ENCODE measurements at regions not wholly inside any gene's neighbourhood (a gene's known extent, or its start where the extent isn't known, plus 50 kb on each side); places are given as distances from the start of the nearest gene placed in this dataset.
A peak's percentile ranks its signal among the peaks of the same experiment; 100 is the strongest.

DNA sequence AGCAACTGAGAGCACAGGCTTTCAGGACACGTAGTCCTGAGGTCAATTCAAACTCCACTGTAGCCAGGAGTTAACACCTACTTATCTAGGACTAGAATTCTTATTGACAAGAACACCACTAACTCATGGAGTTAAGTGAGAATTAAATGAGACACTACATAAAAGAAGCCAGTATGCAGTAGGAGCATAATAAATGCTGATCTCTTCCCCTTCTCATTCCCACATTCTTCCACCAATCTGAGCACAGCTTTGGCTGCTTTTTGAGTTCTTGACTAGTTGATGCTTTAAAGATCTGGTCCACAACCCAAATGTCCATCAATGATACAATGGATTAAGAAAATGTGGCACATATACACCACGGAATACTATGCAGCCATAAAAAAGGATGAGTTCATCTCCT lies 55.2 kb downstream of the TTC32 start:
- no peak for DNase-seq (ENCODE audit: low read depth)

- DNase-seq (ENCODE audit: low read depth): no peak
Observed at GRCh38 chr2:19846030-19846429, 55.8 kb downstream of the TTC32 start.

GRCh38 chr2:19845323-19845920 lies 56.4 kb downstream of the TTC32 start:
- no peak for DNase-seq (ENCODE audit: low read depth)

GRCh38 chr2:19844750-19845149 lies 57.0 kb downstream of the TTC32 start:
- no peak for DNase-seq (ENCODE audit: low read depth)

- no peak for DNase-seq (ENCODE audit: low read depth)
Observed at GRCh38 chr2:19843992-19844515, 57.7 kb downstream of the TTC32 start.

GRCh38 chr2:19841918-19842693 lies 59.7 kb downstream of the TTC32 start:
- DNase-seq (ENCODE audit: low read depth): no peak

- no peak for DNase-seq (ENCODE audit: low read depth)
Observed at GRCh38 chr2:19839438-19839837, 62.3 kb downstream of the TTC32 start.

GRCh38 chr2:19838616-19839015 lies 63.2 kb downstream of the TTC32 start:
- no peak for DNase-seq (ENCODE audit: low read depth)

GRCh38 chr2:19837235-19837766 lies 64.5 kb downstream of the TTC32 start:
- DNase-seq (ENCODE audit: low read depth): peak; percentile 1

GRCh38 chr2:19835781-19836281 lies 66.0 kb downstream of the TTC32 start:
- no peak for DNase-seq (ENCODE audit: low read depth)

- DNase-seq (ENCODE audit: low read depth): no peak
Observed at GRCh38 chr2:19833978-19834377, 67.8 kb downstream of the TTC32 start.

- no peak for DNase-seq (ENCODE audit: low read depth)
Observed at GRCh38 chr2:19829672-19830071, 72.1 kb downstream of the TTC32 start.

DNA sequence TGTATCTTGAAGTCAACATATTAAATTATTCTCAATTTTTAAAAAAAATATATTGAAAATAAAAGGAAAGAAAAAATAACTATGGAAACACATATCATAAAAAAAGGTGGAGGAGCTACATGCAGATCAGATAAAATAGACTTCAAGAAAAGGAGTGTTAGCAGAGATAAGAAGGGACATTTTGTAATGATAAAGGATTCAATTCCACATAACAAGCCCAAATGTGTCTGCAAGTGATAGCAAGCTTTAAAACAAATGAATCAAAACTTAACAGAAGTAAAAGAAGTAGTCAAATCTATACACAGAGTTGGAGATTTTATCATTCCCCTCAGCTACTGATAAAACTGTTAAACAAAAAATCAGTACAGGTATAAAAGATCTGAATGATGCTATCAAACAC lies 74.9 kb downstream of the TTC32 start:
- no peak for DNase-seq (ENCODE audit: low read depth)

- no peak for DNase-seq (ENCODE audit: low read depth)
Observed at GRCh38 chr2:19823507-19823906, 78.3 kb downstream of the TTC32 start.

- DNase-seq (ENCODE audit: low read depth): peak; percentile 95
Observed at GRCh38 chr2:19819097-19820065, 82.4 kb downstream of the TTC32 start.

DNA sequence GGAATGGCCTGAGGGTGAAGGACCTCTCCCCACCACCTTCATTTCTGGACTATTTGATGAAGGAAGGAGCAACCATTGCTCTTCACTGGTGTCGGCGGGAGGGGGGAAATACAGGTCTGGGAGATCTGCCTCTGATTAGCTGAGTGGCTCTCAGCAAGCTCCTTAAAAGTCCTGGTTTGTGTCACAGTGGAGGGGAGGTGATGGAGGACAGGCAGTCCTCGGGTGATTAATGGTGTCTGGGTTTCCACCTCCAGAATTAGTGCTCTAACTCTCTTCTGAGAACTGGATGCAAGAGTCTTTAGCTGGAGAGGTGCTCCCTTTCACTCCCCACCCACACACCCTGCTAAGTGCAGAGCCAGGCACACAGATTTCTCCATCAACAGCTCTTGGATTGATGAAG lies 83.2 kb downstream of the TTC32 start:
- DNase-seq (ENCODE audit: low read depth): no peak

- DNase-seq (ENCODE audit: low read depth): no peak
Observed at GRCh38 chr2:19818039-19818438, 83.7 kb downstream of the TTC32 start.

- no peak for DNase-seq (ENCODE audit: low read depth)
Observed at GRCh38 chr2:19815746-19816145, 86.0 kb downstream of the TTC32 start.

DNA sequence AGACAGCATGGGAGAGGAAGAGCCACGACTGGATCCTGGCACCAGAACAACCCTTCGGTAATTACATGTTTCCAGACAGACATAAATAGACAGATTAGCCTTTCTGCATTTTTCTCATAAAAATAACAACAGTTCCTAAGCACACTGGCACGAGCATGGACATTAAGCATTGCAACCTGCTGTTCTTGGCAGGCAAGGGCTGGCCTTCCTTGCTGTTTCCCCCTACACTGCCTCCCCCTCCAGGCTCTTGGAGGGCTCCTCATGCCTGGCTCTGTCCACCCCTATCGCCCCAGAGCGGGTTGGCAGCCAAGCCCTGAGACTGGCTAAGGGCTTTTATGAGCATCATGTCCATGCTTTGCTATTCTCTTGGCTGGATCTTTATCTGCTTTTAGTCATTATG lies 89.6 kb downstream of the TTC32 start:
- no peak for DNase-seq (ENCODE audit: low read depth)

- DNase-seq (ENCODE audit: low read depth): no peak
Observed at GRCh38 chr2:19811186-19811585, 90.6 kb downstream of the TTC32 start.

DNA sequence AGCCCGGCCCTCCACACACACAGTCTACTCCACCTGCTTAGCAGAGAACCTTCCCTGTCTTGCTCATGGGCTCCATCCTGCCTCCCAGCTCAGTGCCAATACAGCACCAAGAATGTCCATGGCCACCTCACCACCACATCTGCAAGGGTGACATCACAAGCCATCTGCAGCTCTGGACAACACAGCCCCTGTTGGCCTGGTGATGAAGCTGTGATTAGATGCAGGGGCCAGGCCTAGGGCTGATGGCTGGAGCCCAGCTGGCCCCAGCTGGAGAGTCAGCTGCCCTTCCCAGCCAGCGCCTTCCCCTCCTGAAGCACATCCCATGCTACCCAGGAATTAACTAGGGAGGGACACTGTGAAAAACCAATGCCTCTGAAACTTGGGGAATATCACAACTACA lies 91.1 kb downstream of the TTC32 start:
- no peak for DNase-seq (ENCODE audit: low read depth)

DNA sequence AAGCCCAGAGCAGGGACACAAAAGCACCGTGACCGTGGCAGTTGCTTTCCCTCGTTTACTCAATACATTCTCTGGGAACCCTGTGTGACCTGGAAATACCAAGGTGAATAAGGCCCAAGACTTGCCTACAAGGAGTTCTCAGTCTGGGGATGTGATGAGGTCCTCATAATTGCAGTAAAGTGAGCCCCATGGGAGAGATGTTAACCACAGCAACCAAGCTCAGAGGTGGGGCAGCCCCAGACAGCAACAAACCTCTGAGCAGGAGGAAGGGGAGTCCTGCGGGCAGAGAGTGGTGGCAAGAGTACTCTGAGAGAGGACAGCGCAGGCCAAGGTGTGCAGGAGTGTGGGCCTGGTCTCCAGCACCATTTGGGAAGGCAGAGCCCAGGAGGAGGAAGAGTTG lies 91.6 kb downstream of the TTC32 start:
- DNase-seq (ENCODE audit: low read depth): no peak
